Esophagus squamous epithelium (tissue), 4 donors: ENCODE measurements at regions not wholly inside any gene's neighbourhood (a gene's known extent, or its start where the extent isn't known, plus 50 kb on each side); places are given as distances from the start of the nearest gene placed in this dataset.

ENCODE experiments used
- POLR2A ChIP-seq, 4 donors: fragments of 450-650 bp; IDR thresholded peaks; one replicate each; pipeline ENCODE4 v1.6.1; 2017; ENCODE audit warnings: antibody characterized with exemption in 4 of 4, mild to moderate bottlenecking in 4 of 4, moderate library complexity in 3 of 4
- TF ChIP-seq, protein P1 (sequence below), 6 experiments: fragments of 450-650 bp in 4 of 6; fragments of 200-600 bp in 2 of 6; sonication (generic) in 2 of 6; IDR thresholded peaks; one replicate each; pipeline ENCODE4 v1.5.1; 2016 to 2019; ENCODE audit warnings: antibody characterized with exemption in 6 of 6, mild to moderate bottlenecking in 4 of 6, moderate library complexity in 4 of 6

DNA sequence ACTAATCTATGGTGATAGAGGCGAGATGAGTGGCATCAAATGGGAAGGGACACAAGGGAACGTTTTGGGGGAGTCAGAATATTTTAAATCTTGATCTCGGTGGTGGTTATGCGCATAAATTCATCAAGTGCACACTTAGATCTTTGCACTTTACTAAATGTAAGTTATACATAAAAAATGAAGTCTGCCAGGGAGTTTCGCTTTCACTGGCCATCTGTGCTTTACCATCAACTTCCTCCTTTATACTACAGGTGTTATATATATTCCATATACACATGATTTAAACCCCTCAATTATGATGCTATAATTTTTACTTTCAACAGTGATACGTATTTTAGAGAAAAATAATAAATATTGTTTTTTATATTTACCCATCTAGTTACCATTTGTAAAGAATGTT, 97.6 kb upstream of the AKIRIN2 start:
- TF ChIP-seq, protein P1, sequence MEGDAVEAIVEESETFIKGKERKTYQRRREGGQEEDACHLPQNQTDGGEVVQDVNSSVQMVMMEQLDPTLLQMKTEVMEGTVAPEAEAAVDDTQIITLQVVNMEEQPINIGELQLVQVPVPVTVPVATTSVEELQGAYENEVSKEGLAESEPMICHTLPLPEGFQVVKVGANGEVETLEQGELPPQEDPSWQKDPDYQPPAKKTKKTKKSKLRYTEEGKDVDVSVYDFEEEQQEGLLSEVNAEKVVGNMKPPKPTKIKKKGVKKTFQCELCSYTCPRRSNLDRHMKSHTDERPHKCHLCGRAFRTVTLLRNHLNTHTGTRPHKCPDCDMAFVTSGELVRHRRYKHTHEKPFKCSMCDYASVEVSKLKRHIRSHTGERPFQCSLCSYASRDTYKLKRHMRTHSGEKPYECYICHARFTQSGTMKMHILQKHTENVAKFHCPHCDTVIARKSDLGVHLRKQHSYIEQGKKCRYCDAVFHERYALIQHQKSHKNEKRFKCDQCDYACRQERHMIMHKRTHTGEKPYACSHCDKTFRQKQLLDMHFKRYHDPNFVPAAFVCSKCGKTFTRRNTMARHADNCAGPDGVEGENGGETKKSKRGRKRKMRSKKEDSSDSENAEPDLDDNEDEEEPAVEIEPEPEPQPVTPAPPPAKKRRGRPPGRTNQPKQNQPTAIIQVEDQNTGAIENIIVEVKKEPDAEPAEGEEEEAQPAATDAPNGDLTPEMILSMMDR (IDR thresholded peaks at IDR 0.05) = no peak
- TF ChIP-seq POLR2A (IDR thresholded peaks at IDR 0.05) = no peak
